ENCODE measurements at regions not wholly inside any gene's neighbourhood (a gene's known extent, or its start where the extent isn't known, plus 50 kb on each side); places are given as distances from the start of the nearest gene placed in this dataset.

DNA sequence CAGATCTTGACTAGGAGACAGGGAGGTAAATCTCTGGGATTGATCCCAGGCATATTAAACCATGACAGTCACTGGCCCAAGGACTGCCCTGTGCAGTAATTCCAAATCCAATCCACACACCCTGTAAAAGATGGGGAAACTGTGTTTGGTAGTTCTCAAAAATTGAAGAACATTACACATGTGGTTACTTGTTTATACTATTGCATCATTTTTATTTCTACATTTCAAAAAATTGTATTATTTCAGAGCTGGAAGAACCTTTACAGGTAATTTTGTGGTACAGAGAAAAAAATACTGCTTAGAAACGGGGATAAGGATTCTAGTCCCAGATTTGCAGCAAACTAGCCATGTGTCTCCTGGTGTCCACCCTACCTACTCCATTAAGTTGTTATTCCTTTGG lies 400.5 kb downstream of the LRIG3 start:
- no peak overlapping the region for H3K4me3 ChIP-seq (ENCODE audit: low read depth, low read length, poor library complexity, severe bottlenecking)
- H2AFZ ChIP-seq (ENCODE audit: low read length): no peak overlapping the region
- no peaks in the 10 kb centered on the region for H3F3A ChIP-seq (ENCODE audit: insufficient read depth, low read length)
- H3K9me2 ChIP-seq (ENCODE audit: low read depth, low read length): no peaks in the 10 kb centered on the region
- H3K9ac ChIP-seq (ENCODE audit: low read length): no peak overlapping the region
- no peaks in the 10 kb centered on the region for H4K20me1 ChIP-seq (ENCODE audit: insufficient read depth, low read length)
- H3K4me1 ChIP-seq (ENCODE audit: insufficient read depth, low read length, severe bottlenecking): no peaks in the 10 kb centered on the region
- H3K36me3 ChIP-seq (ENCODE audit: insufficient read depth, low read length): no peaks in the 10 kb centered on the region
- no peaks in the 10 kb centered on the region for H3K27me3 ChIP-seq (ENCODE audit: insufficient read depth, low read length)
- H3K27ac ChIP-seq (ENCODE audit: low read depth, low read length, poor library complexity, severe bottlenecking): no peak overlapping the region
- H3K4me2 ChIP-seq (ENCODE audit: low read length): no peak overlapping the region
- no peaks in the 10 kb centered on the region for H3K79me2 ChIP-seq (ENCODE audit: insufficient read depth, low read length)
- no peaks in the 10 kb centered on the region for H3K9me3 ChIP-seq (ENCODE audit: low read length)
- TF ChIP-seq, protein P1, sequence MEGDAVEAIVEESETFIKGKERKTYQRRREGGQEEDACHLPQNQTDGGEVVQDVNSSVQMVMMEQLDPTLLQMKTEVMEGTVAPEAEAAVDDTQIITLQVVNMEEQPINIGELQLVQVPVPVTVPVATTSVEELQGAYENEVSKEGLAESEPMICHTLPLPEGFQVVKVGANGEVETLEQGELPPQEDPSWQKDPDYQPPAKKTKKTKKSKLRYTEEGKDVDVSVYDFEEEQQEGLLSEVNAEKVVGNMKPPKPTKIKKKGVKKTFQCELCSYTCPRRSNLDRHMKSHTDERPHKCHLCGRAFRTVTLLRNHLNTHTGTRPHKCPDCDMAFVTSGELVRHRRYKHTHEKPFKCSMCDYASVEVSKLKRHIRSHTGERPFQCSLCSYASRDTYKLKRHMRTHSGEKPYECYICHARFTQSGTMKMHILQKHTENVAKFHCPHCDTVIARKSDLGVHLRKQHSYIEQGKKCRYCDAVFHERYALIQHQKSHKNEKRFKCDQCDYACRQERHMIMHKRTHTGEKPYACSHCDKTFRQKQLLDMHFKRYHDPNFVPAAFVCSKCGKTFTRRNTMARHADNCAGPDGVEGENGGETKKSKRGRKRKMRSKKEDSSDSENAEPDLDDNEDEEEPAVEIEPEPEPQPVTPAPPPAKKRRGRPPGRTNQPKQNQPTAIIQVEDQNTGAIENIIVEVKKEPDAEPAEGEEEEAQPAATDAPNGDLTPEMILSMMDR (IDR thresholded peaks at IDR 0.05; ENCODE audit: low read length): no peak
- no peak for TF ChIP-seq EZH2 (IDR thresholded peaks at IDR 0.05; ENCODE audit: borderline replicate concordance, low read length)

DNA sequence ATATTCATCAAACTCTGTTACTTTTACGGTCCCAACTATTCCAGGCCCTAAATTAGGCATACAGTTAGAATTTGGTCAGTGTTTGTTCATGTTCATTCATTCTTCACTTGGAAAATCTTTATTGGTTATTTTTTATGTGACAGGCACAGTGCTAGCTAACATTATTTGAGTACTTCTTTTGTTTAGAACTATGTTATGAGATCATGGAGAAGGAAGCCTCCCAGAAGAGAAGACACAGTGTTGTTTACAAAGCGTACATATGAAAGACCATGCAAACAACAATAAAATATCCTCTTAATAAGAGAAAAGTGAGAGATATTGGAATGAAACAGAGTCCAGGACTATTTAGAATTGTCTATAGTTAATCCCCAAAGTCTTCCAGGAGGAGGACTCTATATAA lies 399.2 kb downstream of the LRIG3 start:
- Histone ChIP-seq H2AFZ (ENCODE audit: low read length) (no peak overlapping the region), H3K27ac (ENCODE audit: low read depth, low read length, poor library complexity, severe bottlenecking) (no peak overlapping the region), H3F3A (ENCODE audit: insufficient read depth, low read length) (no peaks in the 10 kb centered on the region), H3K4me1 (ENCODE audit: insufficient read depth, low read length, severe bottlenecking) (no peaks in the 10 kb centered on the region), H3K9ac (ENCODE audit: low read length) (no peak overlapping the region), H3K36me3 (ENCODE audit: insufficient read depth, low read length) (no peaks in the 10 kb centered on the region), H3K4me2 (ENCODE audit: low read length) (no peak overlapping the region), H3K27me3 (ENCODE audit: insufficient read depth, low read length) (no peaks in the 10 kb centered on the region), H3K9me2 (ENCODE audit: low read depth, low read length) (no peaks in the 10 kb centered on the region), H3K79me2 (ENCODE audit: insufficient read depth, low read length) (no peaks in the 10 kb centered on the region), H4K20me1 (ENCODE audit: insufficient read depth, low read length) (no peaks in the 10 kb centered on the region), H3K9me3 (ENCODE audit: low read length) (no peaks in the 10 kb centered on the region), H3K4me3 (ENCODE audit: low read depth, low read length, poor library complexity, severe bottlenecking) (no peak overlapping the region)
- TF ChIP-seq, protein P1 (IDR thresholded peaks at IDR 0.05; ENCODE audit: low read length): no peak
- TF ChIP-seq EZH2 (IDR thresholded peaks at IDR 0.05; ENCODE audit: borderline replicate concordance, low read length): no peak

DNA sequence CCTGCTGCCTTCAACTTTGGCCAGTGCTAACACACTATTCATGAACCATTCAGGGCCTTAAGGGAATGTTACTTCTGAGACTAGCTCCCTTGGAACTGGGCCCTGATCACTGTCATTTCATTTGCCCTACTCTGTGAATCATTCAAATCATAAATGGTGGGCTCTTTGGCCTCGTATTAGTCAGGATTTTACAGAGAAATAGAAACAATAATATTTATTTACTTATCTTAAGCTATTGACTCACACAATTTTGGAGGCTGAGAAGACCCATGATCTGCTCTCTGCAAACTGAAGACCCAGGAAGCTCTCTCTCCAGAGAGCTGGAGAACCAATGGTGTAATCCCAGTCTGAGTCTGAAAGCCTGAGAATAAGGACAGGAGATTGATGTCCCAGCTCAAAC lies 398.5 kb downstream of the LRIG3 start:
- no peak overlapping the region for H3K4me2 ChIP-seq (ENCODE audit: low read length)
- H3K9me3 ChIP-seq (ENCODE audit: low read length): no peaks in the 10 kb centered on the region
- no peak overlapping the region for H3K9ac ChIP-seq (ENCODE audit: low read length)
- H3K36me3 ChIP-seq (ENCODE audit: insufficient read depth, low read length): no peaks in the 10 kb centered on the region
- no peaks in the 10 kb centered on the region for H3K9me2 ChIP-seq (ENCODE audit: low read depth, low read length)
- H3F3A ChIP-seq (ENCODE audit: insufficient read depth, low read length): no peaks in the 10 kb centered on the region
- no peak for TF ChIP-seq EZH2 (IDR thresholded peaks at IDR 0.05; ENCODE audit: borderline replicate concordance, low read length)
- TF ChIP-seq, protein P1 (IDR thresholded peaks at IDR 0.05; ENCODE audit: low read length): no peak
- H3K27me3 ChIP-seq (ENCODE audit: insufficient read depth, low read length): no peaks in the 10 kb centered on the region
- H4K20me1 ChIP-seq (ENCODE audit: insufficient read depth, low read length): no peaks in the 10 kb centered on the region
- no peak overlapping the region for H3K27ac ChIP-seq (ENCODE audit: low read depth, low read length, poor library complexity, severe bottlenecking)
- H3K4me3 ChIP-seq (ENCODE audit: low read depth, low read length, poor library complexity, severe bottlenecking): no peak overlapping the region
- H3K4me1 ChIP-seq (ENCODE audit: insufficient read depth, low read length, severe bottlenecking): no peaks in the 10 kb centered on the region
- H3K79me2 ChIP-seq (ENCODE audit: insufficient read depth, low read length): no peaks in the 10 kb centered on the region
- no peak overlapping the region for H2AFZ ChIP-seq (ENCODE audit: low read length)
